HG02571 (cell line): ENCODE measurements at regions not wholly inside any gene's neighbourhood (a gene's known extent, or its start where the extent isn't known, plus 50 kb on each side); places are given as distances from the start of the nearest gene placed in this dataset.
A peak's percentile ranks its signal among the peaks of the same experiment; 100 is the strongest.
"Not testable (repeated sequence)": the region's sequence is repeated elsewhere in the genome, so short reads cannot be mapped to it uniquely, and the experiment has no call there.

Experiments
- ATAC-seq: cut with Tn5 transposase; IDR thresholded peaks from one replicate; pipeline ENCODE4 v1.9.1; 2021; ENCODE audit warnings: mild to moderate bottlenecking, moderate library complexity; ENCODE audit not compliant: unreplicated experiment

- no peak for ATAC-seq
These were observed 110.7 kb upstream of the GZMB start for GRCh38 chr14:24744641-24745040.

- no peak for ATAC-seq
These were observed 107.9 kb upstream of the GZMB start for GRCh38 chr14:24741871-24742270.

- no peak for ATAC-seq
These were observed 102.1 kb upstream of the GZMB start for GRCh38 chr14:24735984-24736630.

- no peak for ATAC-seq
These were observed 101.0 kb upstream of the GZMB start for GRCh38 chr14:24734917-24735500.

GRCh38 chr14:24726480-24726879, 92.5 kb upstream of the GZMB start:
- ATAC-seq: no peak

- no peak for ATAC-seq
These were observed 91.3 kb upstream of the GZMB start for GRCh38 chr14:24725311-24725710.

- ATAC-seq: no peak
These were observed 87.8 kb upstream of the GZMB start for GRCh38 chr14:24721775-24722174.

- no peak for ATAC-seq
These were observed 81.2 kb upstream of the GZMB start for GRCh38 chr14:24715239-24715638.

GRCh38 chr14:24713404-24713803, 79.4 kb upstream of the GZMB start:
- peak; percentile 74 for ATAC-seq

GRCh38 chr14:24712909-24713308, 78.9 kb upstream of the GZMB start:
- no peak for ATAC-seq

GRCh38 chr14:24712374-24712773, 78.4 kb upstream of the GZMB start:
- ATAC-seq: no peak

GRCh38 chr14:24710403-24711112, 76.6 kb upstream of the GZMB start:
- no peak for ATAC-seq

GRCh38 chr14:24708684-24709083, 74.7 kb upstream of the GZMB start:
- no peak for ATAC-seq

GRCh38 chr14:24706351-24706750, 72.4 kb upstream of the GZMB start:
- no peak for ATAC-seq

GRCh38 chr14:24705840-24706239, 71.8 kb upstream of the GZMB start:
- peak; percentile 87 for ATAC-seq

- ATAC-seq: no peak
These were observed 67.1 kb upstream of the GZMB start for GRCh38 chr14:24701062-24701461.

GRCh38 chr14:24700511-24700910, 66.5 kb upstream of the GZMB start:
- no peak for ATAC-seq

- ATAC-seq: no peak
These were observed 65.1 kb upstream of the GZMB start for GRCh38 chr14:24699052-24699451.

GRCh38 chr14:24696280-24696920, 62.4 kb upstream of the GZMB start:
- ATAC-seq: not testable (repeated sequence)

GRCh38 chr14:24695265-24696241, 61.6 kb upstream of the GZMB start:
- ATAC-seq: peak; percentile 42

GRCh38 chr14:24694680-24695079, 60.7 kb upstream of the GZMB start:
- ATAC-seq: no peak
